HepG2 (cell line): ENCODE measurements at regions not wholly inside any gene's neighbourhood (a gene's known extent, or its start where the extent isn't known, plus 50 kb on each side); places are given as distances from the start of the nearest gene placed in this dataset.

Source experiments
- ATAC-seq: fragments of 200-7000 bp; cut with Tn5 transposase; 3 replicates; pipeline ENCODE4 v1.9.1; 2020; ENCODE audit warnings: mild to moderate bottlenecking, moderate library complexity
- BruUV-seq: library from RNA; stranded (reverse); fragments of 400-500 nt; replicated peaks from 2 replicates; lab custom pipeline; 2021; lab: Mats Ljungman, UMichigan
- CTCF ChIA-PET: fragments of 300-600 bp; formaldehyde crosslinking; extraction: SDS; loops from one replicate; lab custom pipeline; 2021; ENCODE audit warnings: low total read pairs, inconsistent platforms, low intra/inter-chr PET ratio; lab: Yijun Ruan, JAX
- POLR2A ChIA-PET: fragments of 350-600 bp; sonication (Branson Sonifier 250); formaldehyde crosslinking; loops from one replicate; lab custom pipeline; 2020; ENCODE audit warnings: antibody characterized with exemption, inconsistent platforms; lab: Yijun Ruan, JAX
- DNase-seq: peaks from one replicate; pipeline ENCODE4 v3.0.0-alpha.2; 2015; ENCODE audit warnings: low spot score
- FAIRE-seq: peaks from 3 replicates; lab custom pipeline; 2011; peaks lifted over from hg19 to GRCh38; lab: Jason Lieb, UNC
- H2AFZ ChIP-seq: one replicate; pipeline ENCODE4 v1.6.1; 2011; ENCODE audit warnings: low read length, inconsistent platforms
- H3K27ac ChIP-seq: fragments of 300-600 bp; 3 replicates; pipeline ENCODE4 v1.8.0; 2011; ENCODE audit warnings: mixed run types, mild to moderate bottlenecking, mixed read lengths, low read length, inconsistent platforms; ENCODE audit not compliant: insufficient read depth; ENCODE audit errors: extremely low read length
- H3K27me3 ChIP-seq, 2 experiments: fragments of 200-600 bp in 1 of 2; 2 replicates in 1 of 2; 3 replicates in 1 of 2; pipeline versions ENCODE4 v1.6.0 to v1.8.0; 2011; ENCODE audit warnings: low read length in 2 of 2, mild to moderate bottlenecking in 2 of 2, moderate library complexity in 2 of 2, inconsistent platforms in 1 of 2; ENCODE audit not compliant: insufficient read depth in 2 of 2, control insufficient read depth in 1 of 2
- H3K36me3 ChIP-seq, 2 experiments: fragments of 200-600 bp in 1 of 2; replicated peaks in 1 of 2; 2 replicates in 1 of 2; 3 replicates in 1 of 2; pipeline versions ENCODE4 v1.5.1 to v1.8.0; 2011; ENCODE audit warnings: low read length in 2 of 2, inconsistent platforms in 1 of 2; ENCODE audit not compliant: insufficient read depth in 2 of 2, control insufficient read depth in 1 of 2
- H3K4me1 ChIP-seq: 2 replicates; pipeline ENCODE4 v1.5.1; 2012; ENCODE audit warnings: low read length, inconsistent platforms; ENCODE audit not compliant: insufficient read depth
- H3K4me2 ChIP-seq: 2 replicates; pipeline ENCODE4 v1.6.0; 2011; ENCODE audit warnings: low read depth, low read length, inconsistent platforms
- H3K4me3 ChIP-seq, 3 experiments: fragments of 200-600 bp in 1 of 3; sonication (generic), shearing (Covaris generic) in 1 of 3; replicated peaks in 1 of 3; 2 replicates each; pipeline ENCODE4 v1.5.1; 2011 to 2016; ENCODE audit warnings: low read length in 3 of 3, inconsistent platforms in 2 of 3, low read depth in 2 of 3, mild to moderate bottlenecking in 2 of 3, control low read depth in 1 of 3, mixed read lengths in 1 of 3; ENCODE audit not compliant: insufficient read depth in 1 of 3
- H3K79me2 ChIP-seq: one replicate; pipeline ENCODE4 v1.6.1; 2011; ENCODE audit warnings: low read length, inconsistent platforms; ENCODE audit not compliant: insufficient read depth
- H3K9ac ChIP-seq: 2 replicates; pipeline ENCODE4 v1.6.0; 2011; ENCODE audit warnings: mild to moderate bottlenecking, low read depth, low read length, inconsistent platforms; ENCODE audit not compliant: insufficient read depth
- H3K9me3 ChIP-seq: 2 replicates; pipeline ENCODE4 v1.5.1; 2012; ENCODE audit warnings: mild to moderate bottlenecking, low read length
- H4K20me1 ChIP-seq: 2 replicates; pipeline ENCODE4 v1.6.0; 2011; ENCODE audit warnings: inconsistent platforms, mild to moderate bottlenecking, low read length, moderate library complexity; ENCODE audit not compliant: insufficient read depth
- GPBP1L1 ChIP-seq: sonication (generic); formaldehyde crosslinking; IDR thresholded peaks from 2 replicates; pipeline ENCODE4 v1.5.0; 2020; ENCODE audit warnings: mild to moderate bottlenecking, missing genetic modification reagents
- HNRNPK ChIP-seq: fragments of 200-400 bp; formaldehyde crosslinking; IDR thresholded peaks from 2 replicates; pipeline ENCODE4 v1.6.1; 2018; ENCODE audit warnings: low read length, low read depth, moderate library complexity, mild to moderate bottlenecking; ENCODE audit not compliant: poor library complexity, severe bottlenecking
- NONO ChIP-seq, 2 experiments: fragments of 450-650 bp in 1 of 2; sonication (generic) in 1 of 2; formaldehyde crosslinking in 1 of 2; IDR thresholded peaks in 1 of 2; conservative IDR thresholded peaks in 1 of 2; 2 replicates each; pipeline versions ENCODE4 v1.6.1 to v1.8.0; 2017 to 2022; ENCODE audit warnings: mild to moderate bottlenecking in 1 of 2, missing genetic modification reagents in 1 of 2, moderate library complexity in 1 of 2
- ZHX1 ChIP-seq: sonication (generic); formaldehyde crosslinking; IDR thresholded peaks from 2 replicates; pipeline ENCODE4 v1.8.1; 2022; ENCODE audit warnings: low read depth, mild to moderate bottlenecking, missing genetic modification reagents
- WGBS: methylation state at CpG from one replicate; pipeline ENCODE4 v1.1.6; 2017; ENCODE audit warnings: low lambda C conversion rate; 5-methylcytosine and 5-hydroxymethylcytosine counted together
- in situ Hi-C: cut with HindIII; loops from 2 replicates; pipeline ENCODE4 v1.10.0; 2017; ENCODE audit warnings: low pct_unique_long_range_greater_than_20kb; ENCODE audit not compliant: extremely low pct_ligation_motif_present
- intact Hi-C: fragments of 100-400 bp; cut with micrococcal nuclease; formaldehyde crosslinking; loops from one replicate; pipeline ENCODE4 v1.10.0; 2022; ENCODE audit not compliant: unreplicated experiment

GRCh38 chr1:90826024-90826423 lies 108.9 kb upstream of the BARHL2 start:
- Histone ChIP-seq H3K27me3 (no peaks in the 10 kb centered on the region), H3K4me1 (no peaks in the 10 kb centered on the region), H3K36me3 (no peaks in the 10 kb centered on the region), H3K79me2 (no peaks in the 10 kb centered on the region), H3K9me3 (no peaks in the 10 kb centered on the region), H3K4me2 (no peak overlapping the region), H3K27ac (no peak overlapping the region), H4K20me1 (no peaks in the 10 kb centered on the region), H2AFZ (no peak overlapping the region), H3K9ac (no peak overlapping the region), H3K4me3 (no peak overlapping the region)
- BruUV-seq = no TSS peak
- in situ Hi-C loops = no loop called here
- intact Hi-C loops = no loop called here
- ChIA-PET CTCF (no interaction called here), POLR2A (no interaction called here)
- ATAC-seq (no peak), FAIRE-seq (no peak), DNase-seq (no peak)
- 87% methylated on average over 13 of the region's 13 CpGs for WGBS
- no peak for TF ChIP-seq HNRNPK
- no peak for TF ChIP-seq NONO (IDR thresholded peaks at IDR 0.05)
- TF ChIP-seq NONO (CRISPR knock-in tag; conservative IDR thresholded peaks at IDR 0.05) = no peak
- TF ChIP-seq GPBP1L1 = no peak
- no peak for TF ChIP-seq ZHX1 (CRISPR knock-in tag)
